ENCODE measurements at regions not wholly inside any gene's neighbourhood (a gene's known extent, or its start where the extent isn't known, plus 50 kb on each side); places are given as distances from the start of the nearest gene placed in this dataset.

- no peak for DNase-seq
These were observed 243.9 kb upstream of the VCX3A start for GRCh38 chrX:6778544-6779503.

- no peak for DNase-seq
These were observed 242.5 kb upstream of the VCX3A start for GRCh38 chrX:6777238-6778002.

- DNase-seq: no peak
These were observed 236.0 kb upstream of the VCX3A start for GRCh38 chrX:6770936-6771335.

- no peak for DNase-seq
These were observed 234.0 kb upstream of the VCX3A start for GRCh38 chrX:6768881-6769280.

GRCh38 chrX:6761251-6761650 is 226.3 kb upstream of the VCX3A start:
- no peak for DNase-seq

GRCh38 chrX:6759655-6760375 is 224.9 kb upstream of the VCX3A start:
- no peak for DNase-seq

DNA sequence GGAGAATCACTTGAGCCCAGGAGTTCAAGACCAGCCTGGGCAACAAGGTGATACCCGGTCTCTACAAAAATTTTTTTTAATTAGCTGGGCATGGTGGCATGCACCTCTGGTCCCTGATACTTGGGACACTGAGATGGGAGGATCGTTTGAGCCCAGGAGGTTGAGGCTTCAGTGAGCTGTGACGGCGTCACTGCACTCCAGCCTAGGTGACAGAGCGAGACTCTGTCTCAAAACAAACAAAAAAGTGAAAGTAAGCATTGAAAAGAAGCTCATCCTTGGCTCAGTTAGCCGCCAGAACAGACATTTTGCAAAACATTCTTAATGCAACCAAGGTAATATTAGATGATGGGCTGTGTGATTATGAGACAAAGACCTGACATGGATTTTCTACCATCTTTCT is 223.3 kb upstream of the VCX3A start:
- DNase-seq: no peak

- DNase-seq: no peak
These were observed 222.7 kb upstream of the VCX3A start for GRCh38 chrX:6757631-6758030.

DNA sequence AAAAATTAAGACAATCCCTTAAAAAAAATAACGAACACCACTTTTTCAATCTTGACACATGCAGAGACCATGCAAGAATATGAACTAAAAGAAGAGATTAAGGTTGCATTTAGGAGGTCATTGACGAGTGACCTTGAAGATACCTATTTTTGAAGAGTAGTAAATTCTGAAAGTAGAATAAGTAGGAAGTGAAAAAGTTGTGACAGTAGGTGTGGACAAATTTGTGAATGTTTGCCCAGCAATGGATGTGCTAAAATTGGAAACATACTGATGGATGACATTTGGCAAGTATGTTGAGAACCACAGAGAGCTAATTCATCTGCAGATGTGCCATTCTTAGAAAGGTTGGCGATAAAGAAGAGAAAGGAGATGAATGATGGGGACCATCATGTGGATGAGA is 213.7 kb upstream of the VCX3A start:
- no peak for DNase-seq

DNA sequence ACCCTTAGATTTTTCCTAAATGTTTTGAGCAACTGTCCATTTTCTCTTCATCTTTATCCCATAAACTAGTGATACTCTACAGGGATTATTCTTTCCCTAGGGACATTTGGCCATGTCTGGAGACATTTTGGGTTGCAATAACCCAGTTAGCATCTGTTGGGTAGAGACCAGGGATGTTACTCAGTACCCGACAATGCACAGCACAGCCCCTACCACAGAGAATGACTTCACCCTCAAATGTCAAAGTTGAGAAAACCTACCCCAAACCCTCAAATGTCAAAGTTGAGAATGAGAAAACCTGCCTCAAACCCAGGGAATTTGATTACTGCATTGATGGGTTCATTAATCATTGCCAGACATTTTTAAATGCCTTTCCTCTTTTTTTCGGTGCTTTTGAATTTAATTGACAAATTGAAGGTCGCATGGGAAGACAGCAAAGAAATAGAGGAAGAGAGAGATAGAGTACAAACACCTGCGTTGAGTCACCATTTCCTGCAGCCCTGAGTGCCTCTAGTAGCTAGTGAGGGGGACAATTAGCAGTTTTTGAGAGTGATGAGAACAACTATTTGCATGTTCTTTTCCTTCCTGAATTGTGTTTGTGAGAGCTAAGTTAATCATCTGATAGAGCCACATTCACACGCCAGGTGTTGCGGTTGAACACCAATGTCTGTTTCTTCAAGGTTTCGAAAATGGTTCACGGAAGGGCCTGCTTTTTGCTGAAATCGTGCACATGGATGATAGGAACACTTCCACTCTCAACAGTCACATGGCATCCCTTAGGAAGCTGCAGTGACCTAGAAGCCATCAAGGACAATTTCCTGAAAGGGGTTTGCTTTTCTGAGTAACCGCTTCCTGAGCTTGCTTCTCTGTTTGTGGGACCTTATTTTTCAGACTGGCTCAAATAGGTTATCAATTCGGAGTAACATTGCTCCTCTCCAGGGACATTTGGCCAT is 203.9 kb upstream of the VCX3A start:
- no peak for DNase-seq

GRCh38 chrX:6734844-6735634 is 200.1 kb upstream of the VCX3A start:
- no peak for DNase-seq

GRCh38 chrX:6732101-6732500 is 197.2 kb upstream of the VCX3A start:
- no peak for DNase-seq

DNA sequence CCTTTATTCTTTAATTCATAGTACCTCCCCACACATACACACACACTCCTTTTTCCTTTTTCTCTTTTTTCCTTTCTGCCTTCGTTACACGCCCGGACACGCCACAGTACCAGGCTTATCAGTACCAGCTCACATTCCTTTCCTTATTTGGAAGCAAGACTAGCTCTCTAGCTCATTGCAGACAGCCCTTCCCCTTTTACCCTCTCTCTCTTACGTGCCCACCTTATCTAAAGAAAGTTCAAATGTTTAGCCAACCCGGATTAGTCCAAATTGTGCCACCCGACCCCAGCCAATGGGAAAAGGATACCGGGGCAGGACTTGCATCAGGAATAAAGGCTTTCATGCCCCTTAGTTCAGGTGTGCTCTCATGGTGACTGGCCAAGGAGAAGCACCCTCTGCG is 194.7 kb upstream of the VCX3A start:
- DNase-seq: no peak

DNA sequence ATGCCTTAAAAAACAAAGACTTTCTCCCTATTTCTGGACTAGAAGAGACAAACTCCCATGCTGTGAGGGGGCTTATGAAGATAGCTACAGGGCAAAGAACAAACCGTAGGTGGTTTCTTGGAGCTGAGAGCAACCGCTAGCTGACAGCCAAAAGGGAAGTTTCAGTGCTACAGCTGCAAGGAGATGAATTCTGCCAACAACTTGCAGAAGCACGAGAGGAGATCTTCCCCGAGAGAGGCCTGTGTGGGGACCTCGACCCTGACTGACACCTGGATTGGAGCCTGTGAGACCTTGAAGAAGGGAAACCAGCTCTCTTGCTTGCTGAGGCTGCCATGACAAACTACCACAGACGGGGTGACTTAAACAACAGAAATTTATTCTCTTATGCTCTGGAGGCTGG is 183.8 kb upstream of the VCX3A start:
- no peak for DNase-seq

DNA sequence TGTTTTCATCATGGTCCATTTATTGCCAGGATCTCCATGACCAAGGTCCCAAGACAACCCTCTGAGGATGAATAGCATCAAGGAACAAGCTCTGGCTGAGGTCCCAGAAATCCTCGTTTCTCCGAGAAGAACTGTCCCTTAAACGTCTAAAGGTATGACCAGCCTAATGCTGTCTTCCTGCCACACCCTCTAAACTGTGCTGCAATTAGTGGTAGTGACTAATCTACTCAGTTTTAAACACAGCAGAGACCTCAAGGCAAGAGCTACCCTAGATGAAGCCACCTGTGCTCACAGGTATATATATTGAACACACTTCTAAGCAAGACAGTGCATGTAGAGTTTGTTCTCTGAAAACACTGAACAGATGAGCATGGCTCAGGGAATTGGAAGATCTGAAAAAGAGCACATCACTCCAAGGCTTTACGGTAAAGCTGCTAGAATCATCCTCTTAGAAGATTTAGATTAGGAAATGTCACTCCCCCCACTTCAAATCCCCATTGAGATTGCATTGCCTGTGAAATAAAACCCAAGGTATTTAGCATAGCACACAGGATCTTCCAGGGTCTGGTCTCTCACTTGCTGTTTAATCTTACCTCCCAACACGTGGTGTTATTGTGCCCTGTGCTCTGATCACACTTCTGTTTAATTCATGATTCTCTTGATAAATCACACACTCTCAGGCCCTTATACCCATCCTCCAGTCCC is 173.9 kb upstream of the VCX3A start:
- no peak for DNase-seq

- DNase-seq: no peak
These were observed 173.1 kb upstream of the VCX3A start for GRCh38 chrX:6708041-6708440.

GRCh38 chrX:6707497-6707896 is 172.6 kb upstream of the VCX3A start:
- no peak for DNase-seq

- DNase-seq: no peak
These were observed 166.2 kb upstream of the VCX3A start for GRCh38 chrX:6701085-6701484.

- DNase-seq: no peak
These were observed 160.8 kb upstream of the VCX3A start for GRCh38 chrX:6695717-6696116.

GRCh38 chrX:6694977-6695376 is 160.1 kb upstream of the VCX3A start:
- DNase-seq: no peak

DNA sequence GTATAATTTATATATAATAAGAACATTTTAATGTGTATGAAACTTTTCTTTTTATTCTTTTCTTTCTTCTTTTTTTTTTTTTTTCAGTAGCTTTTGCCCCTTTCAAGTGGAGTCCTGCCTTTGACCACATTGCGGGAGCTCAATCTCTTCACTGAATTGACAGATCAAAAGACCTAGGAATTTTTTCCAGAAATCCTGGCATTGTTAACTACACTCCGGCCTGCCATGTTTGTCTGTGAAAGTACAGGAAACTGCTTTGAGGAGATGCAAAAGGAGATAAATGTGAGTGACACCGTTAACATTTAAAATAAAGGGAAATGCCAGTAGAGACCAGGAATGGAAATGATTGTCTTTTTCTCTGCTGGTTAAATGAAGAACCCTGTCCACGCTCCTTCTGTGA is 159.3 kb upstream of the VCX3A start:
- no peak for DNase-seq

All from DMS79 (cell line).